SK-MEL-5 (cell line): ENCODE measurements at regions not wholly inside any gene's neighbourhood (a gene's known extent, or its start where the extent isn't known, plus 50 kb on each side); places are given as distances from the start of the nearest gene placed in this dataset.
"Not testable (repeated sequence)": the region's sequence is repeated elsewhere in the genome, so short reads cannot be mapped to it uniquely, and the experiment has no call there.

Source experiments
- DNase-seq: peaks from one replicate; pipeline ENCODE4 v3.0.0-alpha.2; 2016; ENCODE audit warnings: low read depth, low spot score
- in situ Hi-C: cut with HindIII; loops from 2 replicates; pipeline ENCODE4 v1.10.0; 2016; ENCODE audit warnings: low sequenced_read_pairs, high pct_unique_total_duplicates, low pct_unique_long_range_greater_than_20kb

- no peak for DNase-seq
- in situ Hi-C loops = no loop called here
These were observed 59.9 kb downstream of the GPR65 start for GRCh38 chr14:88064841-88065240.

DNA sequence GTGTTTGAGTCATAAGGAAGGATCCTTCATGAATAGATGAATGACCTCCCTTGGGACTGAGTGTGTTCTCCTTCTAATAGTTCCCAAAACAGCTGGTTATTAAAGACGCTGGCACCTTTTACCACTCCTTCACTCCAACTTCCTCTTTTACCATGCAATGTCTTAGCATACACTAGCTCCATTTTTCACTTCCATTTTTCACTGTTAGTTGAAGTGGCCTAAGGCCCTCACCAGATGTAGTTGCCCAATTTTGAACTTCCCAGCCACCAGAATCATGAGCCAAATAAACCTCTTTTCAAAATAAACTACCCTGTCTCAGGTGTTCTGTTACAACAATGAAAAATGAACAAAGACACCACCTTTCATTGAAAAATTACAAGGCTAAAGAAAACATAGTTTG is 64.7 kb downstream of the GPR65 start:
- DNase-seq = no peak
- in situ Hi-C loops = no loop called here

DNA sequence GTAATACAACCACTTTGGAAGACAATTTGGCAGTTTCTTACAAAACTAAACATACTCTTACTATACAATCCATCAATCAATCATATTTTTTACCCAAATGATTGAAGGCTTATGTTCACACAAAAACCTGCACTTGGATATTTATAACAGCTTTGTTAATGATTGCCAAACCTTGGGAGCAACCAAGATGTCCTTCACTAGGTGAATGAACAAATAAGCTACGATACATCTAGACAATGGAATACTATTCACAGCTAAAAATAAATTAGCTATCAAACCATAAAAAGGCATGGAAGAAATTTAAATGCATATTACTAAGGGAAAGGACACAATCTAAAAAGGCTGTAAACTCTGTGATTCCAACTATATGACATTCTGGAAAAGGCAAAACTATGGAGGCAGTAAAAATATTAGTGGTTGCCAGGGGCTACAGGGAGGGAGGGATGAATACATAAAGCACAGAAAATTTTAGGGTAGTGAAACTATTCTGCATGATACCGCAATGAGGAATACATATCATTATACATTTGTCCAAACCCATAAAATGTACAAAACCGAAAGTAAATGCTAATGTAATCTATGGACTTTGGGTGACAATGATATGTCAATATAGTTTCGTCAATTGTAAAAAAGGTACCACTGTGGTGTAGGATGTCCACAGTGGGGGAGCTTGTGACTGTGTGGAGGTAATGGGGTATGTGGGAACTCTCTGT is 70.5 kb downstream of the GPR65 start:
- in situ Hi-C loops = no loop called here
- no peak for DNase-seq

- DNase-seq = no peak
- in situ Hi-C loops = no loop called here
These were observed 73.6 kb downstream of the GPR65 start for GRCh38 chr14:88078525-88078924.

- in situ Hi-C loops = no loop called here
- no peak for DNase-seq
These were observed 74.7 kb downstream of the GPR65 start for GRCh38 chr14:88079624-88080023.

DNA sequence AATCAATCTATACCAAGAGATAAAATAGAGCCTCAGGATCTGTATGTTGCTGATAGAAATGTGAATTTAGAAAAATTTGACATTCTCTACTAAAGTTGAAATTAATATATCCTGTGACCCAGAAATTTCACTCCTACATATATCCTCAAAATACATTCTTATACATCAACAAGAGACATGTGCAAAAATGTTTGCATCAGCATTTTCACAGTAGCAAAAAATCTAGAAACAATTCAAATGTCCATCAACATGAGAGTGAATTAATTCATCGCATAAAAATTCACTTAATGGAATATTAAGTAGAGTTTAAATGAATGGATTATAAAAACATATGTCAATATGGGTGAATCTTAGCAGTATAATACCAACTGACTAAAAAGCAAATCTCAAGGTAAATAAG is 80.8 kb downstream of the GPR65 start:
- in situ Hi-C loops = no loop called here
- no peak for DNase-seq

DNA sequence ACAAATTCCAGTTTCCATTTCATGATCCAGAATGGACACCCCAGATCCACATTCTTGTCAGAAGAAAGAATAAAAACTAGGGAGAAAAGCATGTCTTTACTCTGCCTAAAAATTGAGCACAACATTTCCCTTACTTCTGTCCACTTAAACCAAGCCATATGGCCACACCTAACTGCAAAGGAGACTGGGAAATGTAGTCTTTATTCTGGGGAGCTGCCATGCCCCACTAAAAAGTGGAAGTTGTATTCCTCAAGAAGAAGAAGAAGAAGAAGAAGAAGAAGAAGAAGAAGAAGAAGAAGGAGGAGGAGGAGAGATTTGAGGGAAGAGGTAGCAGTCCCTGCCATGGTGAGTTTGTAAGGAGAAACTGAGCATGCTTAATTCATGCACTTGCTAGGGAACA is 84.5 kb downstream of the GPR65 start:
- in situ Hi-C loops = no loop called here
- DNase-seq = no peak

DNA sequence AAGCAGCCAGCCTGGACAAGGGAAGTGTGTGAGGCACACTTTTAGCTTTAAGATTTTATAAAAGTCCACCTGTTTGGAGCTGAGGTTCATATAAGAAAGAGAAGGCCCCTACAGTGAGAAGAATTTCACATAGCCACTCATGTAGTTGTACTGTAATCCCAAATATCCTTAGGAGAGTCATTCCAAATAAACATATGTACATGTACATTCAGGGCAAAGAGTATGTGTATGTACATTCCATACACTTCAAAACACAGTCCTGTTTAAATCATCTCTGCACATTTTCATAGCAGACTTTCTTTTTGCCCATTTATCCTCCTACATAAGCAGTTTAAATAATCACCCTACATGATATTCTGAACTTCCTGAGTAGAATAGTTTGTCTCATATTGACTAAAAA is 87.6 kb downstream of the GPR65 start:
- no peak for DNase-seq
- in situ Hi-C loops = no loop called here

DNA sequence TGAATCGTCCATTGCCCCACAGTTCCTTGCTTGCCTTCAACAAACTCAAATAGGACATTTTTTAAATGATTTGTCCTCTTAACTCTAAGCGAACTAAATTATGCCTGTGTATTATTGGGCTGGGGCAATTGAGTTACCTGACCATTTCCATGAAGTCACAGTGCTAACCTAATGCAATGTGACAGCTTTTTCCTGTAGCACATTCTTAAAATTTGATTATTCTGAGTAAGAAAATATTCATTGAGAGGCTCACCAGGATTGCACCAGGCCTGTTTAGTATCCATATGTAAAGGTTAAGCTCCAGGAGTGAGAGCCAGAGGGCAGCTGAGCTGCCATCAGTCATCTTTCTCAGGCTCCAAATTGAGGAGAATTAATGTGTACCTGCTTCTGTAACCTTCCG is 90.9 kb downstream of the GPR65 start:
- no peak for DNase-seq
- in situ Hi-C loops = no loop called here

DNA sequence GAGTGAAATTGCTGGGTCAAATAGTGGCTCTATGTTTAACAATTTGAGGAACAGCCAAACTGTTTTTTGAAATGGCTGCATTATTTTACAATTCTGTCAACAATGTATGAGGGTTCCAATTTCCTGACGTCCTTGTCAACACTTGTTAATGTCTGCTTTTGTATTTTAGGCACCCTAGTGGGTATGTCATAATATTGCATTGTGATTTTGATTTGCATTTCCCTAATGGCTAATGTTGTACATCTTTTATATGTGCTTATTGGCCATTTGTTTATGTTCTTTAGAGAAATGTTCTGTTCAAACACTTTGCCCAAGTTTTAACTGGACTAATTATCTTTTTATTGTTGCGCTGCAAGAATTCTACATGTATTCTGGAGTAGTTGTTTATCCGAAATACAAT is 93.2 kb downstream of the GPR65 start:
- DNase-seq = no peak
- in situ Hi-C loops = no loop called here

- DNase-seq = no peak
- in situ Hi-C loops = no loop called here
These were observed 99.8 kb downstream of the GPR65 start for GRCh38 chr14:88104710-88105109.

- no peak for DNase-seq
- in situ Hi-C loops = no loop called here
These were observed 101.4 kb downstream of the GPR65 start for GRCh38 chr14:88106377-88106776.

DNA sequence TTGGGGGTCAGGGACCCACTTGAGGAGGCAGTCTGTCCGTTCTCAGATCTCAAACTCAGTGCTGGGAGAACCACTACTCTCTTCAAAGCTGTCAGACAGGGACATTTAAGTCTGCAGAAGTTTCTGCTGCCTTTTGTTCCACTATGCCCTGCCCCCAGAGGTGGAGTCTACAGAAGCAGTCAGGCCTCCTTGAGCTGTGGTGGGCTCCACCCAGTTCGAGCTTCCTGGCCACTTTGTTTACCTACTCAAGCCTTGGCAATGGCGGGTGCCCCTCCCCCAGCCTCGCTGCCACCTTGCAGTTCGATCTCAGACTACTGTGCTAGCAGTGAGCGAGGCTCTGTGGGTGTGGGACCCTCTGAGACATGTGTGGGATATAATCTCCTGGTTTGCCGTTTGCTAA is 122.7 kb downstream of the GPR65 start:
- DNase-seq, in situ Hi-C loops: not testable (repeated sequence)

DNA sequence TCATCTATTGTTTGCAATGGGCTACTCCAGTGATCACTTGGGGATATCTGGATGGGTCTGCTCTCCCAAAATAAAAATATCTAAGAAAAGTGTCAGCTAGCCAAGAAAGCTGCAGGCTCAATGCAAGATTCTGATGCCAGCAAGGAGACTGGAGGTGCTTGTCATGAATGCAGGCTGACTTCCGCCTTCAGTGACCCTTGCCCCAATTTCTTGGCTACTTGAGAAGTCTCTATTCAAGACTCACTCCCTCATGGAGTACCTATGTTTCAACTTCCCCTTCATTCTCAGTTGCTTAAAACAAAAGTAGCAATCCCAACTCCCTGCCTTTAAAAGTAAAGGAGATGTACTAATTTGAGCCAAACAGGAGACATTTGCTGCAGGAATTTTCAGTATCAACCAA is 123.9 kb downstream of the GPR65 start:
- DNase-seq = no peak
- in situ Hi-C loops = no loop called here

DNA sequence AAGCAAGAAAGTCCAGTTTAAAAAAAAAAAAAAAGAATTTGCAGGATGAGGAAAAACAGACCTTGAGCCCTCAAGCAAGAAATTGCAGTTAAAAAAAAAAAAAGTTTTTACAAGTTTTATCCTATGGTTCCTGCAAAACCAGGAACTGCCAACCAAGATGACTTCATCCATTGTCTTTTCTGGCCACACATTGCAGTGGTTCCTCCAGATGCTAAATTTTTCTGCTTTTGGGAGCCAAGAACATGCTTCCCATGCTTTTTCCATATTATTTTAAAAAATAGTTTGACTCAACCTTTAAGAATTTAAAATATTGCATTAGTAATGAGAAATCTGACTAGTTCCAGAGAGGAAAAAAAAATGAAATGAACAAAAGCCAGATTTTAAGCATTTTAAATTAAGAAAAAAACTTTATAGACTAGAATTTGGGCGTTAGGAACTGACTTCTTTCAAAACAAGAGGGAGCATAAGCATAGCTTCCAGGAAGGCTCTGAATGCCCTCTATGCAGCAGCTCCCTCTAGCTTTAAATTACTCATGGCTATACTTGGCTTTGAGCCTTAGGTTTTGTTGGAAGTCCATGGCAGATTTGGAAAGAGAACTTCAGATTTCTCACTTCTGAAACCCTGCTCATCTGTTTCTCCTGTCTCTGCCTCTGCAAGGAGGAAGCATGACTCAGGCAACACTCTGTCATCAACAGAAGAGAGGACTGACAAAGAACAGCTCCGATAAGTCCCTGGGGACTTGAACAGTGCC is 124.5 kb downstream of the GPR65 start:
- peak; percentile 7 for DNase-seq
- in situ Hi-C loops = no loop called here

- in situ Hi-C loops = no loop called here
- no peak for DNase-seq
These were observed 125.1 kb downstream of the GPR65 start for GRCh38 chr14:88130057-88130432.
